K562 (cell line): ENCODE measurements at regions not wholly inside any gene's neighbourhood (a gene's known extent, or its start where the extent isn't known, plus 50 kb on each side); places are given as distances from the start of the nearest gene placed in this dataset.

Experiments used
- ATF1 ChIP-seq, 2 experiments: fragments of 450-650 bp in 1 of 2; IDR thresholded peaks; 2 replicates each; pipeline ENCODE4 v1.6.1; 2016; ENCODE audit warnings: missing compliant biosample characterization in 1 of 2, missing genetic modification characterization in 1 of 2
- CREB1 ChIP-seq, 2 experiments: sonication (generic) in 1 of 2; formaldehyde crosslinking in 1 of 2; IDR thresholded peaks; 2 replicates each; pipeline versions ENCODE4 v1.6.1 to v1.8.0; 2012 to 2022; ENCODE audit warnings: inconsistent platforms in 1 of 2, mild to moderate bottlenecking in 1 of 2, missing genetic modification reagents in 1 of 2, moderate library complexity in 1 of 2
- GTF2E2 ChIP-seq: fragments of 200-800 bp; sonication (Bioruptor generic); IDR thresholded peaks from 2 replicates; pipeline ENCODE4 v1.6.1; 2016; ENCODE audit warnings: missing genetic modification characterization, missing compliant biosample characterization
- NFIC ChIP-seq: fragments of 450-650 bp; IDR thresholded peaks from 2 replicates; pipeline ENCODE4 v1.6.1; 2017; ENCODE audit warnings: mild to moderate bottlenecking, inconsistent platforms
- NR4A1 ChIP-seq, 2 experiments: fragments of 250-450 bp in 1 of 2; fragments of 450-650 bp in 1 of 2; sonication (Bioruptor Pico) in 1 of 2; IDR thresholded peaks; 2 replicates each; pipeline versions ENCODE4 v1.4.0 to v1.6.1; 2016 to 2020; ENCODE audit warnings: mild to moderate bottlenecking in 2 of 2, missing compliant biosample characterization in 1 of 2, missing genetic modification characterization in 1 of 2, moderate library complexity in 1 of 2
- SAFB2 ChIP-seq: fragments of 200-400 bp; formaldehyde crosslinking; IDR thresholded peaks from 2 replicates; pipeline ENCODE4 v1.6.1; 2018; ENCODE audit warnings: borderline replicate concordance, low read length, low read depth, moderate library complexity; ENCODE audit not compliant: severe bottlenecking
- SMAD1 ChIP-seq: fragments of 150-350 bp; IDR thresholded peaks from 2 replicates; pipeline ENCODE4 v1.6.1; 2014; ENCODE audit warnings: low read length, low read depth; ENCODE audit not compliant: partially characterized antibody
- TCF7 ChIP-seq: sonication (generic); IDR thresholded peaks from 2 replicates; pipeline ENCODE4 v1.6.1; 2016; ENCODE audit warnings: antibody characterized with exemption, borderline replicate concordance
- TF ChIP-seq, protein P1 (sequence below): fragments of 250-450 bp; sonication (Bioruptor Pico); IDR thresholded peaks from 2 replicates; pipeline ENCODE4 v1.5.1; 2021; ENCODE audit warnings: mild to moderate bottlenecking
- TF ChIP-seq, protein P2 (sequence below): IDR thresholded peaks from 2 replicates; pipeline ENCODE4 v1.6.1; 2014; ENCODE audit warnings: antibody characterized with exemption
- TF ChIP-seq, protein P3 (sequence below): fragments of 450-650 bp; IDR thresholded peaks from 2 replicates; pipeline ENCODE4 v1.6.1; 2018; ENCODE audit warnings: mild to moderate bottlenecking, low read depth; ENCODE audit not compliant: partially characterized antibody
- TF ChIP-seq, protein P4 (sequence below): conservative IDR thresholded peaks from 2 replicates; pipeline ENCODE4 v1.6.1; 2011; ENCODE audit warnings: low read depth, mild to moderate bottlenecking, low read length; ENCODE audit not compliant: control insufficient read depth
- TF ChIP-seq, protein P5 (sequence below), 2 experiments: fragments of 450-650 bp; formaldehyde crosslinking in 1 of 2; IDR thresholded peaks; 2 replicates each; pipeline versions ENCODE4 v1.4.0 to v1.6.1; 2014 to 2020; ENCODE audit warnings: mild to moderate bottlenecking in 2 of 2, borderline replicate concordance in 1 of 2, low read depth in 1 of 2

DNA sequence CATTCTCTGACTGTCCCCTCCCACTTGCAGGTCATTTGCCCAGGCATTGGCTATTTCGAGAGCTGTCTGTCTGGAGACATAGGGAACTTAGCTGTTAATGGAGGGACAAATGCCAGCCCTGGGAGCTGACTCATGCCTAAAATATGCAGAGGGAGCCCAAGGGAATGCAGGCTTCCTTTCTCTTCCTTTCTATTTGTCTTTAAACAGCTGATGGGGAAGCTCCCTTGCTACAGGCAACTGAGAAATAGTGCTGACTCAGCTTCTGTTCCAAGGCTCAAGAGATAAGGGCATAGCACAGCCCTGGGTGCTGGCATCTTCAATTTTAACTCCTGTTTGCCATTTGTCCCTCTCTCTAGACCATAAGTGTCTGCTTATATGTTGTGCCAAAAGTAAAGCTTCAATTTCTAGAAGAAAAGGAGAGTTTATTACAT lies 82.7 kb upstream of the C1GALT1 start (continued):
- TF ChIP-seq, protein P1, sequence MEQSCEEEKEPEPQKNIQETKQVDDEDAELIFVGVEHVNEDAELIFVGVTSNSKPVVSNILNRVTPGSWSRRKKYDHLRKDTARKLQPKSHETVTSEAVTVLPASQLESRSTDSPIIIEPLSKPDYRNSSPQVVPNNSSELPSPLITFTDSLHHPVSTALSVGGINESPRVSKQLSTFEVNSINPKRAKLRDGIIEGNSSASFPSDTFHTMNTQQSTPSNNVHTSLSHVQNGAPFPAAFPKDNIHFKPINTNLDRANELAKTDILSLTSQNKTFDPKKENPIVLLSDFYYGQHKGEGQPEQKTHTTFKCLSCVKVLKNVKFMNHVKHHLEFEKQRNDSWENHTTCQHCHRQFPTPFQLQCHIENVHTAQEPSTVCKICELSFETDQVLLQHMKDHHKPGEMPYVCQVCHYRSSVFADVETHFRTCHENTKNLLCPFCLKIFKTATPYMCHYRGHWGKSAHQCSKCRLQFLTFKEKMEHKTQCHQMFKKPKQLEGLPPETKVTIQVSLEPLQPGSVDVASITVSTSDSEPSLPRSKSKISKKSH (CRISPR knock-in tag) = no peak
- TF ChIP-seq, protein P2, sequence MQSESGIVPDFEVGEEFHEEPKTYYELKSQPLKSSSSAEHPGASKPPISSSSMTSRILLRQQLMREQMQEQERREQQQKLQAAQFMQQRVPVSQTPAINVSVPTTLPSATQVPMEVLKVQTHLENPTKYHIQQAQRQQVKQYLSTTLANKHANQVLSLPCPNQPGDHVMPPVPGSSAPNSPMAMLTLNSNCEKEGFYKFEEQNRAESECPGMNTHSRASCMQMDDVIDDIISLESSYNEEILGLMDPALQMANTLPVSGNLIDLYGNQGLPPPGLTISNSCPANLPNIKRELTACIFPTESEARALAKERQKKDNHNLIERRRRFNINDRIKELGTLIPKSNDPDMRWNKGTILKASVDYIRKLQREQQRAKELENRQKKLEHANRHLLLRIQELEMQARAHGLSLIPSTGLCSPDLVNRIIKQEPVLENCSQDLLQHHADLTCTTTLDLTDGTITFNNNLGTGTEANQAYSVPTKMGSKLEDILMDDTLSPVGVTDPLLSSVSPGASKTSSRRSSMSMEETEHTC = no peak
- TF ChIP-seq, protein P3, sequence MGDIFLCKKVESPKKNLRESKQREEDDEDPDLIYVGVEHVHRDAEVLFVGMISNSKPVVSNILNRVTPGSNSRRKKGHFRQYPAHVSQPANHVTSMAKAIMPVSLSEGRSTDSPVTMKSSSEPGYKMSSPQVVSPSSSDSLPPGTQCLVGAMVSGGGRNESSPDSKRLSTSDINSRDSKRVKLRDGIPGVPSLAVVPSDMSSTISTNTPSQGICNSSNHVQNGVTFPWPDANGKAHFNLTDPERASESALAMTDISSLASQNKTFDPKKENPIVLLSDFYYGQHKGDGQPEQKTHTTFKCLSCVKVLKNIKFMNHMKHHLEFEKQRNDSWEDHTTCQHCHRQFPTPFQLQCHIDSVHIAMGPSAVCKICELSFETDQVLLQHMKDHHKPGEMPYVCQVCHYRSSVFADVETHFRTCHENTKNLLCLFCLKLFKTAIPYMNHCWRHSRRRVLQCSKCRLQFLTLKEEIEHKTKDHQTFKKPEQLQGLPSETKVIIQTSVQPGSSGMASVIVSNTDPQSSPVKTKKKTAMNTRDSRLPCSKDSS = no peak
- TF ChIP-seq SAFB2 = no peak
- TF ChIP-seq NFIC = peak; percentile 66
- TF ChIP-seq, protein P4, sequence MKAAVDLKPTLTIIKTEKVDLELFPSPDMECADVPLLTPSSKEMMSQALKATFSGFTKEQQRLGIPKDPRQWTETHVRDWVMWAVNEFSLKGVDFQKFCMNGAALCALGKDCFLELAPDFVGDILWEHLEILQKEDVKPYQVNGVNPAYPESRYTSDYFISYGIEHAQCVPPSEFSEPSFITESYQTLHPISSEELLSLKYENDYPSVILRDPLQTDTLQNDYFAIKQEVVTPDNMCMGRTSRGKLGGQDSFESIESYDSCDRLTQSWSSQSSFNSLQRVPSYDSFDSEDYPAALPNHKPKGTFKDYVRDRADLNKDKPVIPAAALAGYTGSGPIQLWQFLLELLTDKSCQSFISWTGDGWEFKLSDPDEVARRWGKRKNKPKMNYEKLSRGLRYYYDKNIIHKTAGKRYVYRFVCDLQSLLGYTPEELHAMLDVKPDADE = no peak
- no peak for TF ChIP-seq SMAD1
- TF ChIP-seq, protein P5, sequence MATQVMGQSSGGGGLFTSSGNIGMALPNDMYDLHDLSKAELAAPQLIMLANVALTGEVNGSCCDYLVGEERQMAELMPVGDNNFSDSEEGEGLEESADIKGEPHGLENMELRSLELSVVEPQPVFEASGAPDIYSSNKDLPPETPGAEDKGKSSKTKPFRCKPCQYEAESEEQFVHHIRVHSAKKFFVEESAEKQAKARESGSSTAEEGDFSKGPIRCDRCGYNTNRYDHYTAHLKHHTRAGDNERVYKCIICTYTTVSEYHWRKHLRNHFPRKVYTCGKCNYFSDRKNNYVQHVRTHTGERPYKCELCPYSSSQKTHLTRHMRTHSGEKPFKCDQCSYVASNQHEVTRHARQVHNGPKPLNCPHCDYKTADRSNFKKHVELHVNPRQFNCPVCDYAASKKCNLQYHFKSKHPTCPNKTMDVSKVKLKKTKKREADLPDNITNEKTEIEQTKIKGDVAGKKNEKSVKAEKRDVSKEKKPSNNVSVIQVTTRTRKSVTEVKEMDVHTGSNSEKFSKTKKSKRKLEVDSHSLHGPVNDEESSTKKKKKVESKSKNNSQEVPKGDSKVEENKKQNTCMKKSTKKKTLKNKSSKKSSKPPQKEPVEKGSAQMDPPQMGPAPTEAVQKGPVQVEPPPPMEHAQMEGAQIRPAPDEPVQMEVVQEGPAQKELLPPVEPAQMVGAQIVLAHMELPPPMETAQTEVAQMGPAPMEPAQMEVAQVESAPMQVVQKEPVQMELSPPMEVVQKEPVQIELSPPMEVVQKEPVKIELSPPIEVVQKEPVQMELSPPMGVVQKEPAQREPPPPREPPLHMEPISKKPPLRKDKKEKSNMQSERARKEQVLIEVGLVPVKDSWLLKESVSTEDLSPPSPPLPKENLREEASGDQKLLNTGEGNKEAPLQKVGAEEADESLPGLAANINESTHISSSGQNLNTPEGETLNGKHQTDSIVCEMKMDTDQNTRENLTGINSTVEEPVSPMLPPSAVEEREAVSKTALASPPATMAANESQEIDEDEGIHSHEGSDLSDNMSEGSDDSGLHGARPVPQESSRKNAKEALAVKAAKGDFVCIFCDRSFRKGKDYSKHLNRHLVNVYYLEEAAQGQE (IDR thresholded peaks at IDR 0.05; ENCODE audit: borderline replicate concordance) = peak; percentile 36; the same call in 1 of the 2 replicates
- TF ChIP-seq, protein P5 (CRISPR knock-in tag; IDR thresholded peaks at IDR 0.05; ENCODE audit: low read depth) = no peak
- TF ChIP-seq GTF2E2 (tag) = no peak
- no peak for TF ChIP-seq NR4A1 (CRISPR knock-in tag; IDR thresholded peaks at IDR 0.05)
- peak; percentile 86 for TF ChIP-seq NR4A1 (tag; IDR thresholded peaks at IDR 0.05)
- no peak for TF ChIP-seq CREB1 (IDR thresholded peaks at IDR 0.05)
- no peak for TF ChIP-seq CREB1 (CRISPR knock-in tag; IDR thresholded peaks at IDR 0.05)
- no peak for TF ChIP-seq TCF7
- no peak for TF ChIP-seq ATF1 (CRISPR knock-in tag; IDR thresholded peaks at IDR 0.05)
- no peak for TF ChIP-seq ATF1 (tag; IDR thresholded peaks at IDR 0.05)
